ENCODE measurements at regions not wholly inside any gene's neighbourhood (a gene's known extent, or its start where the extent isn't known, plus 50 kb on each side); places are given as distances from the start of the nearest gene placed in this dataset.

DNA sequence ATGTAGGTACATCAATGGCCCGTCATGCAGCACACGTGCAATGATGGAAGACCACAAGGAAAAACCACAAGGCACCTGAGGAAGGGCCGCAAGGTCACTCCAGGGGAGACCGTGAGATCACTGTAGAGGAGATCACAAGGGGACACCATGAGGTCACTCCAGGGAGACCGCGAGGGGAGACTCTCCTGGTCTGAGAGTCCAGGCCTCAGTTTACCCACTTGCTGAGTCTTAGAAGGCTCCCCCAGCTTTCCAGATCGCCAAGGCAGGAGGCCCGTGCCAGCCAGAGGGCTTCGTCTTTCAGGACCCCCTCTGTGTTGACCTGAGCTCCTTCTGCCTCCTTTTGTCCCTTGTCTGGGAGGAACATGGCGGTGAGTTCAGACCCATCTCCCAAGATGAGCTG, 232.2 kb downstream of the ERMARD start:
- TF ChIP-seq, protein P1, sequence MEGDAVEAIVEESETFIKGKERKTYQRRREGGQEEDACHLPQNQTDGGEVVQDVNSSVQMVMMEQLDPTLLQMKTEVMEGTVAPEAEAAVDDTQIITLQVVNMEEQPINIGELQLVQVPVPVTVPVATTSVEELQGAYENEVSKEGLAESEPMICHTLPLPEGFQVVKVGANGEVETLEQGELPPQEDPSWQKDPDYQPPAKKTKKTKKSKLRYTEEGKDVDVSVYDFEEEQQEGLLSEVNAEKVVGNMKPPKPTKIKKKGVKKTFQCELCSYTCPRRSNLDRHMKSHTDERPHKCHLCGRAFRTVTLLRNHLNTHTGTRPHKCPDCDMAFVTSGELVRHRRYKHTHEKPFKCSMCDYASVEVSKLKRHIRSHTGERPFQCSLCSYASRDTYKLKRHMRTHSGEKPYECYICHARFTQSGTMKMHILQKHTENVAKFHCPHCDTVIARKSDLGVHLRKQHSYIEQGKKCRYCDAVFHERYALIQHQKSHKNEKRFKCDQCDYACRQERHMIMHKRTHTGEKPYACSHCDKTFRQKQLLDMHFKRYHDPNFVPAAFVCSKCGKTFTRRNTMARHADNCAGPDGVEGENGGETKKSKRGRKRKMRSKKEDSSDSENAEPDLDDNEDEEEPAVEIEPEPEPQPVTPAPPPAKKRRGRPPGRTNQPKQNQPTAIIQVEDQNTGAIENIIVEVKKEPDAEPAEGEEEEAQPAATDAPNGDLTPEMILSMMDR (IDR thresholded peaks at IDR 0.05): no peak
- TF ChIP-seq EMX1 (CRISPR knock-in tag; IDR thresholded peaks at IDR 0.05): no peak
- TF ChIP-seq, protein P2, sequence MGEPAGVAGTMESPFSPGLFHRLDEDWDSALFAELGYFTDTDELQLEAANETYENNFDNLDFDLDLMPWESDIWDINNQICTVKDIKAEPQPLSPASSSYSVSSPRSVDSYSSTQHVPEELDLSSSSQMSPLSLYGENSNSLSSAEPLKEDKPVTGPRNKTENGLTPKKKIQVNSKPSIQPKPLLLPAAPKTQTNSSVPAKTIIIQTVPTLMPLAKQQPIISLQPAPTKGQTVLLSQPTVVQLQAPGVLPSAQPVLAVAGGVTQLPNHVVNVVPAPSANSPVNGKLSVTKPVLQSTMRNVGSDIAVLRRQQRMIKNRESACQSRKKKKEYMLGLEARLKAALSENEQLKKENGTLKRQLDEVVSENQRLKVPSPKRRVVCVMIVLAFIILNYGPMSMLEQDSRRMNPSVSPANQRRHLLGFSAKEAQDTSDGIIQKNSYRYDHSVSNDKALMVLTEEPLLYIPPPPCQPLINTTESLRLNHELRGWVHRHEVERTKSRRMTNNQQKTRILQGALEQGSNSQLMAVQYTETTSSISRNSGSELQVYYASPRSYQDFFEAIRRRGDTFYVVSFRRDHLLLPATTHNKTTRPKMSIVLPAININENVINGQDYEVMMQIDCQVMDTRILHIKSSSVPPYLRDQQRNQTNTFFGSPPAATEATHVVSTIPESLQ (CRISPR knock-in tag; IDR thresholded peaks at IDR 0.05): no peak
- TF ChIP-seq, protein P3, sequence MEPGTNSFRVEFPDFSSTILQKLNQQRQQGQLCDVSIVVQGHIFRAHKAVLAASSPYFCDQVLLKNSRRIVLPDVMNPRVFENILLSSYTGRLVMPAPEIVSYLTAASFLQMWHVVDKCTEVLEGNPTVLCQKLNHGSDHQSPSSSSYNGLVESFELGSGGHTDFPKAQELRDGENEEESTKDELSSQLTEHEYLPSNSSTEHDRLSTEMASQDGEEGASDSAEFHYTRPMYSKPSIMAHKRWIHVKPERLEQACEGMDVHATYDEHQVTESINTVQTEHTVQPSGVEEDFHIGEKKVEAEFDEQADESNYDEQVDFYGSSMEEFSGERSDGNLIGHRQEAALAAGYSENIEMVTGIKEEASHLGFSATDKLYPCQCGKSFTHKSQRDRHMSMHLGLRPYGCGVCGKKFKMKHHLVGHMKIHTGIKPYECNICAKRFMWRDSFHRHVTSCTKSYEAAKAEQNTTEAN (CRISPR knock-in tag; IDR thresholded peaks at IDR 0.05): no peak
- no peak for TF ChIP-seq FOXK1 (CRISPR knock-in tag; IDR thresholded peaks at IDR 0.05)
- TF ChIP-seq SMAD4 (CRISPR knock-in tag; IDR thresholded peaks at IDR 0.05): no peak
- no peak for TF ChIP-seq FOXJ3 (CRISPR knock-in tag; IDR thresholded peaks at IDR 0.05; ENCODE audit: borderline replicate concordance)
- TF ChIP-seq, protein P4, sequence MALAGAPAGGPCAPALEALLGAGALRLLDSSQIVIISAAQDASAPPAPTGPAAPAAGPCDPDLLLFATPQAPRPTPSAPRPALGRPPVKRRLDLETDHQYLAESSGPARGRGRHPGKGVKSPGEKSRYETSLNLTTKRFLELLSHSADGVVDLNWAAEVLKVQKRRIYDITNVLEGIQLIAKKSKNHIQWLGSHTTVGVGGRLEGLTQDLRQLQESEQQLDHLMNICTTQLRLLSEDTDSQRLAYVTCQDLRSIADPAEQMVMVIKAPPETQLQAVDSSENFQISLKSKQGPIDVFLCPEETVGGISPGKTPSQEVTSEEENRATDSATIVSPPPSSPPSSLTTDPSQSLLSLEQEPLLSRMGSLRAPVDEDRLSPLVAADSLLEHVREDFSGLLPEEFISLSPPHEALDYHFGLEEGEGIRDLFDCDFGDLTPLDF (CRISPR knock-in tag; IDR thresholded peaks at IDR 0.05): no peak

All from WTC11 (cell line).